Islet of Langerhans (tissue), 1 donor: ENCODE measurements at regions not wholly inside any gene's neighbourhood (a gene's known extent, or its start where the extent isn't known, plus 50 kb on each side); places are given as distances from the start of the nearest gene placed in this dataset.
A peak's percentile ranks its signal among the peaks of the same experiment; 100 is the strongest.
"Not testable (repeated sequence)": the region's sequence is repeated elsewhere in the genome, so short reads cannot be mapped to it uniquely, and the experiment has no call there.

ENCODE experiments used
- FAIRE-seq: peaks from one replicate; lab custom pipeline; 2011; peaks lifted over from hg19 to GRCh38; lab: Jason Lieb, UNC

GRCh38 chr1:174105086-174105485, 54.2 kb upstream of the RABGAP1L start:
- FAIRE-seq = no peak

GRCh38 chr1:174103766-174104165, 55.6 kb upstream of the RABGAP1L start:
- FAIRE-seq = no peak

GRCh38 chr1:174101976-174102375, 57.3 kb upstream of the RABGAP1L start:
- not testable (repeated sequence) for FAIRE-seq

- no peak for FAIRE-seq
Observed at GRCh38 chr1:174097426-174097825, 61.9 kb upstream of the RABGAP1L start.

GRCh38 chr1:174093789-174094188, 65.5 kb upstream of the RABGAP1L start:
- not testable (repeated sequence) for FAIRE-seq

- no peak for FAIRE-seq
Observed at GRCh38 chr1:174090471-174090870, 68.3 kb upstream of the RC3H1 start.

- FAIRE-seq = no peak
Observed at GRCh38 chr1:174080819-174081218, 58.7 kb upstream of the RC3H1 start.

GRCh38 chr1:174079796-174080195, 57.6 kb upstream of the RC3H1 start:
- no peak for FAIRE-seq

- not testable (repeated sequence) for FAIRE-seq
Observed at GRCh38 chr1:174078916-174079315, 56.8 kb upstream of the RC3H1 start.

- no peak for FAIRE-seq
Observed at GRCh38 chr1:174077749-174078490, 55.8 kb upstream of the RC3H1 start.

GRCh38 chr1:174075245-174075692, 53.1 kb upstream of the RC3H1 start:
- no peak for FAIRE-seq

- peak; percentile 86 for FAIRE-seq
Observed at GRCh38 chr1:174074757-174075156, 52.6 kb upstream of the RC3H1 start.

GRCh38 chr1:174072581-174072980, 50.4 kb upstream of the RC3H1 start:
- FAIRE-seq = no peak
